CD8-positive, alpha-beta memory T cell (primary cell): ENCODE measurements at regions not wholly inside any gene's neighbourhood (a gene's known extent, or its start where the extent isn't known, plus 50 kb on each side); places are given as distances from the start of the nearest gene placed in this dataset.

Experiments
- CTCF ChIA-PET: fragments of 350-600 bp; sonication (Branson Sonifier 250); formaldehyde crosslinking; loops from one replicate; lab custom pipeline; 2021; ENCODE audit warnings: antibody characterized with exemption; lab: Charles Lee
- POLR2A ChIA-PET: fragments of 350-600 bp; sonication (Branson Sonifier 250); formaldehyde crosslinking; loops from one replicate; lab custom pipeline; 2021; ENCODE audit warnings: antibody characterized with exemption; lab: Charles Lee
- DNase-seq, 5 donors: peaks; one replicate each; pipeline versions ENCODE4 v3.0.0 to v3.0.0-alpha.2; 2020 to 2022; ENCODE audit warnings: mixed read lengths in 1 of 5
- H3K27ac ChIP-seq: one replicate; pipeline ENCODE4 v1.7.0; 2013; ENCODE audit warnings: low read depth, mild to moderate bottlenecking, low read length, moderate library complexity
- H3K27me3 ChIP-seq: 2 replicates; pipeline ENCODE4 v1.7.0; 2013; ENCODE audit warnings: low read length, mild to moderate bottlenecking; ENCODE audit not compliant: insufficient read depth, poor library complexity, severe bottlenecking
- H3K36me3 ChIP-seq: 2 replicates; pipeline ENCODE4 v1.7.0; 2013; ENCODE audit warnings: mild to moderate bottlenecking, low read length, moderate library complexity; ENCODE audit not compliant: insufficient read depth
- H3K4me1 ChIP-seq: 2 replicates; pipeline ENCODE4 v1.7.0; 2013; ENCODE audit warnings: mild to moderate bottlenecking, low read length, moderate library complexity; ENCODE audit not compliant: insufficient read depth
- H3K4me3 ChIP-seq: 2 replicates; pipeline ENCODE4 v1.7.0; 2013; ENCODE audit warnings: mild to moderate bottlenecking, low read length
- H3K9me3 ChIP-seq: 2 replicates; pipeline ENCODE4 v1.7.0; 2013; ENCODE audit warnings: mild to moderate bottlenecking, low read length
- H3K27ac Mint-ChIP-seq, 8 donors: one replicate each; pipeline ENCODE4 v1.8.0; 2020 to 2021; ENCODE audit warnings: mixed read lengths in 8 of 8, mild to moderate bottlenecking in 6 of 8, inconsistent platforms in 3 of 8, moderate library complexity in 3 of 8
- H3K27me3 Mint-ChIP-seq, 2 donors: one replicate each; pipeline ENCODE4 v1.8.0; 2020 to 2021; ENCODE audit warnings: mixed read lengths in 2 of 2, mild to moderate bottlenecking in 1 of 2, moderate library complexity in 1 of 2
- H3K36me3 Mint-ChIP-seq, 3 donors: one replicate each; pipeline ENCODE4 v1.8.0; 2020 to 2021; ENCODE audit warnings: mixed read lengths in 3 of 3, inconsistent platforms in 1 of 3, mild to moderate bottlenecking in 1 of 3
- H3K4me1 Mint-ChIP-seq, 3 donors: one replicate each; pipeline ENCODE4 v1.8.0; 2020 to 2021; ENCODE audit warnings: mixed read lengths in 3 of 3, inconsistent platforms in 1 of 3, mild to moderate bottlenecking in 1 of 3
- H3K4me3 Mint-ChIP-seq, 7 donors: one replicate each; pipeline ENCODE4 v1.8.0; 2020 to 2021; ENCODE audit warnings: mixed read lengths in 7 of 7, mild to moderate bottlenecking in 6 of 7, moderate library complexity in 4 of 7, inconsistent platforms in 2 of 7
- H3K9me3 Mint-ChIP-seq, 5 donors: one replicate each; pipeline ENCODE4 v1.8.0; 2020 to 2022; ENCODE audit warnings: mixed read lengths in 5 of 5, mild to moderate bottlenecking in 3 of 5, moderate library complexity in 2 of 5, inconsistent platforms in 1 of 5

- no peak for DNase-seq
- Mint-ChIP-seq H3K27ac (no peak overlapping the region), H3K4me1 (no peaks in the 10 kb centered on the region), H3K4me3 (no peak overlapping the region), H3K36me3 (no peaks in the 10 kb centered on the region), H3K27me3 (peaks cover 13 to 16% of the 10 kb centered on the region in 2 donors), H3K9me3 (peaks cover 0 to 5% (median 0%) of the 10 kb centered on the region in 5 donors)
- Histone ChIP-seq H3K27ac (no peak overlapping the region), H3K9me3 (no peaks in the 10 kb centered on the region), H3K36me3 (no peaks in the 10 kb centered on the region), H3K27me3 (no peaks in the 10 kb centered on the region), H3K4me3 (no peak overlapping the region), H3K4me1 (no peaks in the 10 kb centered on the region)
- ChIA-PET POLR2A (no interaction called here), CTCF (no interaction called here)
These were observed 129.3 kb downstream of the LNPK start for GRCh38 chr2:175872721-175873120.

GRCh38 chr2:175872005-175872348, 130.1 kb downstream of the LNPK start:
- peaks cover 14 to 19% of the 10 kb centered on the region in 2 donors for H3K27me3 Mint-ChIP-seq
- Histone ChIP-seq H3K9me3 (no peaks in the 10 kb centered on the region), H3K27ac (no peak overlapping the region), H3K4me1 (no peaks in the 10 kb centered on the region), H3K36me3 (no peaks in the 10 kb centered on the region), H3K4me3 (no peak overlapping the region), H3K27me3 (no peaks in the 10 kb centered on the region)
- H3K36me3 Mint-ChIP-seq = no peaks in the 10 kb centered on the region
- DNase-seq = no peak
- H3K4me1 Mint-ChIP-seq = no peaks in the 10 kb centered on the region
- ChIA-PET POLR2A (no interaction called here), CTCF (no interaction called here)
- no peak overlapping the region for H3K4me3 Mint-ChIP-seq
- peak overlapping the region in 1 of 8 donors; percentile 43 for H3K27ac Mint-ChIP-seq
- H3K9me3 Mint-ChIP-seq = peaks cover 0 to 5% (median 0%) of the 10 kb centered on the region in 5 donors

- no peaks in the 10 kb centered on the region for H3K9me3 ChIP-seq
- H3K27me3 ChIP-seq = no peaks in the 10 kb centered on the region
- Mint-ChIP-seq H3K27ac (no peak overlapping the region), H3K4me3 (no peak overlapping the region), H3K9me3 (peaks cover 0 to 5% (median 0%) of the 10 kb centered on the region in 5 donors), H3K4me1 (no peaks in the 10 kb centered on the region), H3K27me3 (peaks cover 14 to 23% of the 10 kb centered on the region in 2 donors), H3K36me3 (no peaks in the 10 kb centered on the region)
- no peaks in the 10 kb centered on the region for H3K4me1 ChIP-seq
- H3K4me3 ChIP-seq = no peak overlapping the region
- no peaks in the 10 kb centered on the region for H3K36me3 ChIP-seq
- ChIA-PET CTCF (no interaction called here), POLR2A (no interaction called here)
- DNase-seq = no peak
- H3K27ac ChIP-seq = no peak overlapping the region
These were observed 130.6 kb downstream of the LNPK start for GRCh38 chr2:175871331-175872004.

GRCh38 chr2:175865716-175866115, 136.4 kb downstream of the LNPK start:
- no peak overlapping the region for H3K27ac Mint-ChIP-seq
- ChIA-PET POLR2A (no interaction called here), CTCF (no interaction called here)
- H3K36me3 ChIP-seq = no peaks in the 10 kb centered on the region
- peaks cover 0 to 5% (median 0%) of the 10 kb centered on the region in 5 donors for H3K9me3 Mint-ChIP-seq
- no peak overlapping the region for H3K27ac ChIP-seq
- H3K4me1 ChIP-seq = no peaks in the 10 kb centered on the region
- no peaks in the 10 kb centered on the region for H3K36me3 Mint-ChIP-seq
- H3K4me3 Mint-ChIP-seq = no peak overlapping the region
- peaks cover 3% of the 10 kb centered on the region for H3K27me3 ChIP-seq
- no peak for DNase-seq
- no peaks in the 10 kb centered on the region for H3K9me3 ChIP-seq
- peaks cover 10 to 37% of the 10 kb centered on the region in 2 donors for H3K27me3 Mint-ChIP-seq
- no peak overlapping the region for H3K4me3 ChIP-seq
- no peaks in the 10 kb centered on the region for H3K4me1 Mint-ChIP-seq

- Mint-ChIP-seq H3K9me3 (peaks cover 0 to 5% (median 0%) of the 10 kb centered on the region in 5 donors), H3K4me1 (no peaks in the 10 kb centered on the region), H3K27me3 (peaks cover 7 to 42% of the 10 kb centered on the region in 2 donors), H3K27ac (no peak overlapping the region), H3K36me3 (no peaks in the 10 kb centered on the region), H3K4me3 (no peak overlapping the region)
- CTCF ChIA-PET = no interaction called here
- H3K36me3 ChIP-seq = no peaks in the 10 kb centered on the region
- POLR2A ChIA-PET = no interaction called here
- H3K9me3 ChIP-seq = no peaks in the 10 kb centered on the region
- DNase-seq = no peak
- no peaks in the 10 kb centered on the region for H3K4me1 ChIP-seq
- H3K4me3 ChIP-seq = no peak overlapping the region
- peaks cover 3% of the 10 kb centered on the region for H3K27me3 ChIP-seq
- H3K27ac ChIP-seq = no peak overlapping the region
These were observed 137.8 kb downstream of the LNPK start for GRCh38 chr2:175864137-175864850.

- no peak overlapping the region for H3K27ac Mint-ChIP-seq
These were observed 140.1 kb downstream of the LNPK start for GRCh38 chr2:175861958-175862357.

GRCh38 chr2:175855794-175856453, 146.1 kb downstream of the LNPK start:
- H3K4me3 Mint-ChIP-seq = no peak overlapping the region
- ChIA-PET CTCF (no interaction called here), POLR2A (no interaction called here)
- peaks cover 0 to 11% of the 10 kb centered on the region in 2 donors for H3K27me3 Mint-ChIP-seq
- Histone ChIP-seq H3K9me3 (no peaks in the 10 kb centered on the region), H3K4me1 (no peaks in the 10 kb centered on the region), H3K27me3 (no peaks in the 10 kb centered on the region), H3K4me3 (no peak overlapping the region), H3K27ac (no peak overlapping the region), H3K36me3 (no peaks in the 10 kb centered on the region)
- H3K36me3 Mint-ChIP-seq = no peaks in the 10 kb centered on the region
- H3K4me1 Mint-ChIP-seq = no peaks in the 10 kb centered on the region
- no peak overlapping the region for H3K27ac Mint-ChIP-seq
- no peak for DNase-seq
- H3K9me3 Mint-ChIP-seq = peaks cover 0 to 3% (median 0%) of the 10 kb centered on the region in 5 donors

More at GRCh38 chr2:175861958-175862357, 140.1 kb downstream of the LNPK start:
- H3K4me3 ChIP-seq = no peak overlapping the region
- no peaks in the 10 kb centered on the region for H3K9me3 ChIP-seq
- no peaks in the 10 kb centered on the region for H3K4me1 Mint-ChIP-seq
- POLR2A ChIA-PET = no interaction called here
- H3K4me3 Mint-ChIP-seq = no peak overlapping the region
- no peaks in the 10 kb centered on the region for H3K36me3 ChIP-seq
- CTCF ChIA-PET = no interaction called here
- peaks cover 0 to 3% (median 0%) of the 10 kb centered on the region in 5 donors for H3K9me3 Mint-ChIP-seq
- DNase-seq = no peak
- H3K4me1 ChIP-seq = no peaks in the 10 kb centered on the region
- H3K27ac ChIP-seq = no peak overlapping the region
- H3K27me3 Mint-ChIP-seq = peaks cover 2 to 37% of the 10 kb centered on the region in 2 donors
- no peaks in the 10 kb centered on the region for H3K36me3 Mint-ChIP-seq
- H3K27me3 ChIP-seq = peaks cover 3% of the 10 kb centered on the region

- CTCF ChIA-PET = no interaction called here
- H3K36me3 Mint-ChIP-seq = no peaks in the 10 kb centered on the region
- no peaks in the 10 kb centered on the region for H3K9me3 ChIP-seq
These were observed 146.8 kb downstream of the LNPK start for GRCh38 chr2:175855236-175855635.

More at GRCh38 chr2:175855236-175855635, 146.8 kb downstream of the LNPK start:
- no peak overlapping the region for H3K4me3 Mint-ChIP-seq
- Histone ChIP-seq H3K27ac (no peak overlapping the region), H3K27me3 (no peaks in the 10 kb centered on the region), H3K4me3 (no peak overlapping the region), H3K36me3 (no peaks in the 10 kb centered on the region), H3K4me1 (no peaks in the 10 kb centered on the region)
- POLR2A ChIA-PET = no interaction called here
- H3K27me3 Mint-ChIP-seq = peaks cover 0 to 7% of the 10 kb centered on the region in 2 donors
- no peak overlapping the region for H3K27ac Mint-ChIP-seq
- H3K4me1 Mint-ChIP-seq = no peaks in the 10 kb centered on the region
- H3K9me3 Mint-ChIP-seq = peaks cover 0 to 3% (median 0%) of the 10 kb centered on the region in 5 donors
- DNase-seq = no peak
